ENCODE measurements at regions not wholly inside any gene's neighbourhood (a gene's known extent, or its start where the extent isn't known, plus 50 kb on each side); places are given as distances from the start of the nearest gene placed in this dataset.

- Mint-ChIP-seq H3K9me3 (no peaks in the 10 kb centered on the region), H3K36me3 (no peaks in the 10 kb centered on the region), H3K27me3 (no peaks in the 10 kb centered on the region), H3K4me1 (no peaks in the 10 kb centered on the region), H3K27ac (no peak overlapping the region), H3K4me3 (no peak overlapping the region)
- no peak for ATAC-seq
Observed at GRCh38 chr4:112916868-112917267, 132.6 kb upstream of the ANK2 start.

- Mint-ChIP-seq H3K4me1 (no peaks in the 10 kb centered on the region), H3K4me3 (no peak overlapping the region), H3K27me3 (no peaks in the 10 kb centered on the region), H3K9me3 (no peaks in the 10 kb centered on the region), H3K36me3 (no peaks in the 10 kb centered on the region), H3K27ac (no peak overlapping the region)
- ATAC-seq: no peak
Observed at GRCh38 chr4:112923516-112923915, 125.9 kb upstream of the ANK2 start.

- no peaks in the 10 kb centered on the region for H3K9me3 Mint-ChIP-seq
- no peak overlapping the region for H3K27ac Mint-ChIP-seq
- H3K27me3 Mint-ChIP-seq: peaks cover 17% of the 10 kb centered on the region
- H3K36me3 Mint-ChIP-seq: no peaks in the 10 kb centered on the region
- H3K4me3 Mint-ChIP-seq: no peak overlapping the region
- H3K4me1 Mint-ChIP-seq: peaks cover 5% of the 10 kb centered on the region
- no peak for ATAC-seq
Observed at GRCh38 chr4:112926819-112927218, 122.6 kb upstream of the ANK2 start.

- H3K36me3 Mint-ChIP-seq: no peaks in the 10 kb centered on the region
- peaks cover 5% of the 10 kb centered on the region for H3K4me1 Mint-ChIP-seq
- peaks cover 17% of the 10 kb centered on the region for H3K27me3 Mint-ChIP-seq
- no peak for ATAC-seq
- H3K4me3 Mint-ChIP-seq: no peak overlapping the region
- no peaks in the 10 kb centered on the region for H3K9me3 Mint-ChIP-seq
- no peak overlapping the region for H3K27ac Mint-ChIP-seq
Observed at GRCh38 chr4:112927544-112927943, 121.9 kb upstream of the ANK2 start.

- no peak overlapping the region for H3K27ac Mint-ChIP-seq
- peaks cover 17% of the 10 kb centered on the region for H3K27me3 Mint-ChIP-seq
- H3K36me3 Mint-ChIP-seq: no peaks in the 10 kb centered on the region
- H3K4me1 Mint-ChIP-seq: peaks cover 5% of the 10 kb centered on the region
- H3K9me3 Mint-ChIP-seq: no peaks in the 10 kb centered on the region
- H3K4me3 Mint-ChIP-seq: no peak overlapping the region
- no peak for ATAC-seq
Observed at GRCh38 chr4:112931001-112931400, 118.5 kb upstream of the ANK2 start.

- H3K4me3 Mint-ChIP-seq: no peak overlapping the region
- H3K4me1 Mint-ChIP-seq: peaks cover 5% of the 10 kb centered on the region
- H3K36me3 Mint-ChIP-seq: no peaks in the 10 kb centered on the region
- H3K9me3 Mint-ChIP-seq: no peaks in the 10 kb centered on the region
- no peak overlapping the region for H3K27ac Mint-ChIP-seq
- peaks cover 17% of the 10 kb centered on the region for H3K27me3 Mint-ChIP-seq
- ATAC-seq: no peak
Observed at GRCh38 chr4:112933790-112934189, 115.7 kb upstream of the ANK2 start.

- H3K4me3 Mint-ChIP-seq: no peak overlapping the region
- H3K9me3 Mint-ChIP-seq: no peaks in the 10 kb centered on the region
- H3K36me3 Mint-ChIP-seq: no peaks in the 10 kb centered on the region
- H3K27ac Mint-ChIP-seq: no peak overlapping the region
- ATAC-seq: no peak
- no peaks in the 10 kb centered on the region for H3K4me1 Mint-ChIP-seq
- no peaks in the 10 kb centered on the region for H3K27me3 Mint-ChIP-seq
Observed at GRCh38 chr4:112938461-112939058, 110.9 kb upstream of the ANK2 start.

- H3K27ac Mint-ChIP-seq: no peak overlapping the region
- ATAC-seq: no peak
- H3K36me3 Mint-ChIP-seq: no peaks in the 10 kb centered on the region
- H3K4me1 Mint-ChIP-seq: no peaks in the 10 kb centered on the region
- no peaks in the 10 kb centered on the region for H3K27me3 Mint-ChIP-seq
- H3K4me3 Mint-ChIP-seq: no peak overlapping the region
- no peaks in the 10 kb centered on the region for H3K9me3 Mint-ChIP-seq
Observed at GRCh38 chr4:112939901-112940300, 109.6 kb upstream of the ANK2 start.

GRCh38 chr4:112940336-112940735 lies 109.1 kb upstream of the ANK2 start:
- H3K9me3 Mint-ChIP-seq: no peaks in the 10 kb centered on the region
- H3K27ac Mint-ChIP-seq: no peak overlapping the region
- H3K4me1 Mint-ChIP-seq: no peaks in the 10 kb centered on the region
- no peak for ATAC-seq
- H3K4me3 Mint-ChIP-seq: no peak overlapping the region
- H3K36me3 Mint-ChIP-seq: no peaks in the 10 kb centered on the region
- H3K27me3 Mint-ChIP-seq: no peaks in the 10 kb centered on the region

- no peaks in the 10 kb centered on the region for H3K9me3 Mint-ChIP-seq
- no peak overlapping the region for H3K4me3 Mint-ChIP-seq
- H3K27ac Mint-ChIP-seq: no peak overlapping the region
- no peak for ATAC-seq
- no peaks in the 10 kb centered on the region for H3K27me3 Mint-ChIP-seq
- H3K36me3 Mint-ChIP-seq: no peaks in the 10 kb centered on the region
- H3K4me1 Mint-ChIP-seq: no peaks in the 10 kb centered on the region
Observed at GRCh38 chr4:112942077-112942476, 107.4 kb upstream of the ANK2 start.

- no peak overlapping the region for H3K27ac Mint-ChIP-seq
- H3K9me3 Mint-ChIP-seq: no peaks in the 10 kb centered on the region
- H3K4me3 Mint-ChIP-seq: no peak overlapping the region
- no peaks in the 10 kb centered on the region for H3K27me3 Mint-ChIP-seq
- no peaks in the 10 kb centered on the region for H3K36me3 Mint-ChIP-seq
- ATAC-seq: no peak
- no peaks in the 10 kb centered on the region for H3K4me1 Mint-ChIP-seq
Observed at GRCh38 chr4:112942997-112943396, 106.5 kb upstream of the ANK2 start.

GRCh38 chr4:112944006-112944405 lies 105.4 kb upstream of the ANK2 start:
- H3K36me3 Mint-ChIP-seq: no peaks in the 10 kb centered on the region
- no peak overlapping the region for H3K27ac Mint-ChIP-seq
- H3K27me3 Mint-ChIP-seq: no peaks in the 10 kb centered on the region
- no peak for ATAC-seq
- H3K4me3 Mint-ChIP-seq: no peak overlapping the region
- H3K4me1 Mint-ChIP-seq: no peaks in the 10 kb centered on the region
- H3K9me3 Mint-ChIP-seq: no peaks in the 10 kb centered on the region

GRCh38 chr4:112946127-112946526 lies 103.3 kb upstream of the ANK2 start:
- Mint-ChIP-seq H3K36me3 (no peaks in the 10 kb centered on the region), H3K9me3 (no peaks in the 10 kb centered on the region), H3K27me3 (no peaks in the 10 kb centered on the region), H3K4me1 (no peaks in the 10 kb centered on the region), H3K4me3 (no peak overlapping the region), H3K27ac (no peak overlapping the region)
- peak; percentile 43 for ATAC-seq

- no peak for ATAC-seq
- H3K9me3 Mint-ChIP-seq: no peaks in the 10 kb centered on the region
- no peaks in the 10 kb centered on the region for H3K36me3 Mint-ChIP-seq
- H3K27me3 Mint-ChIP-seq: no peaks in the 10 kb centered on the region
- H3K4me3 Mint-ChIP-seq: no peak overlapping the region
- no peak overlapping the region for H3K27ac Mint-ChIP-seq
- no peaks in the 10 kb centered on the region for H3K4me1 Mint-ChIP-seq
Observed at GRCh38 chr4:112947616-112948015, 101.8 kb upstream of the ANK2 start.

GRCh38 chr4:112951362-112952312 lies 97.8 kb upstream of the ANK2 start:
- Mint-ChIP-seq H3K9me3 (no peaks in the 10 kb centered on the region), H3K4me1 (no peaks in the 10 kb centered on the region), H3K4me3 (no peak overlapping the region), H3K27me3 (no peaks in the 10 kb centered on the region), H3K36me3 (no peaks in the 10 kb centered on the region), H3K27ac (no peak overlapping the region)
- ATAC-seq: no peak

GRCh38 chr4:112952313-112952700 lies 97.1 kb upstream of the ANK2 start:
- Mint-ChIP-seq H3K27me3 (no peaks in the 10 kb centered on the region), H3K27ac (no peak overlapping the region), H3K9me3 (no peaks in the 10 kb centered on the region), H3K4me3 (no peak overlapping the region), H3K36me3 (no peaks in the 10 kb centered on the region), H3K4me1 (no peaks in the 10 kb centered on the region)
- no peak for ATAC-seq
